ENCODE measurements at regions not wholly inside any gene's neighbourhood (a gene's known extent, or its start where the extent isn't known, plus 50 kb on each side); places are given as distances from the start of the nearest gene placed in this dataset.
"Not testable (repeated sequence)": the region's sequence is repeated elsewhere in the genome, so short reads cannot be mapped to it uniquely, and the experiment has no call there.

DNA sequence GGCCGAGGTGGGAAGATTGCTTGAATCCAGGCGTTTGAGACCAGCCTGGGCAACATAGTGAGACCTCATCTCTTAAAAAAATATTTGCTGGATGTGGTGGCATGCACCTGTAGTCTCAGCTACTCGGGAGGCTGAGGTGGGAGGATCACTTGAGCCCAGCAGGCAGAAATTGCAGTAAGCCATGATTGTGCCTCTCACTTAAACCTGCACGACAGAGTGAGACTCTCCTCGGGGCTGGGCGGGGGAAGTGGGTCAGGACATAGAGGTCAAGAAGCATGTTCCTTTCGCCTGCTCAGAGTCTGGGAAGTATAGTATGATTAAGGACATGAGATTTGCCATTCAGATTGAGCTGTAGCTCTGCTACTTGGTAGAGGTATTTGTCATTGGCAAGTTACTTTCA is 52.3 kb downstream of the SEPTIN7 start:
- H3K4me3 ChIP-seq; DNase-seq; H3K27ac ChIP-seq; H3K27me3 ChIP-seq; ATAC-seq; intact Hi-C loops (cut with DNase I); H3K9me3 ChIP-seq: not testable (repeated sequence)
- H3K36me3 ChIP-seq: peaks cover 0 to 15% (median 0%) of the 10 kb centered on the region in 9 donors
- 86 to 89% methylated on average over 7 of the region's 7 CpGs for WGBS, 2 donors
- H3K4me1 ChIP-seq: peaks cover 0 to 63% (median 22%) of the 10 kb centered on the region in 9 donors

- Histone ChIP-seq H3K9me3 (peaks cover 0 to 8% (median 0%) of the 10 kb centered on the region in 11 donors), H3K4me3 (no peak overlapping the region), H3K36me3 (peaks cover 0 to 11% (median 0%) of the 10 kb centered on the region in 9 donors), H3K27ac (no peak overlapping the region), H3K4me1 (peaks cover 0 to 56% (median 14%) of the 10 kb centered on the region in 9 donors), H3K27me3 (no peaks in the 10 kb centered on the region)
- ATAC-seq (no peak), DNase-seq (no peak)
- 43 to 53% methylated on average over 1 of the region's 1 CpG for WGBS, 2 donors
- TF ChIP-seq CTCF (IDR thresholded peaks at IDR 0.05): no peak
- intact Hi-C loops (cut with DNase I): no loop called here
Measured at GRCh38 chr7:35854311-35854710, 53.5 kb downstream of the SEPTIN7 start.

DNA sequence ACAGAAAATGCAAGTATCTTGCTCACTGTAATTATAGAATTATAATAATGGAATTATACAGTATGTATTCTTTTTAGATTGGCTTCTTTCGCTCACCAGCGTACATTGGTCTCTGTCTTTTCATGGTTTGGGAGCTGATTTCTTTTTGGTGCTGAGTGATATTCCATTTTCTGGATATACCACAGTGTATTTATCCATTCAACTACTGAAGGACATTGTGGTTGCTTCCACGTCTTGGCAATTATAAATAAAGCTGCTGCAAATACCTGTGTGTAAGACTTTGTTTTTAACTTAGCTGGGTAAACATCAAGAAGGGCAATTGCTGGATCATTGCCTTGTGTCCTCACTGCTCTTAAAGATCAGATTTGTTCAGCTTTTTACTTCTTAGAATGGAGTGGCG is 55.3 kb downstream of the SEPTIN7 start:
- intact Hi-C loops (cut with DNase I): no loop called here
- Histone ChIP-seq H3K27me3 (no peaks in the 10 kb centered on the region), H3K9me3 (peaks cover 0 to 8% (median 0%) of the 10 kb centered on the region in 11 donors), H3K4me1 (peaks cover 0 to 41% (median 15%) of the 10 kb centered on the region in 9 donors), H3K27ac (no peak overlapping the region), H3K36me3 (peaks cover 0 to 11% (median 0%) of the 10 kb centered on the region in 9 donors), H3K4me3 (no peak overlapping the region)
- 73 to 74% methylated on average over 4 of the region's 4 CpGs for WGBS, 2 donors
- DNase-seq (no peak), ATAC-seq (no peak)
- no peak for TF ChIP-seq CTCF (IDR thresholded peaks at IDR 0.05)

DNA sequence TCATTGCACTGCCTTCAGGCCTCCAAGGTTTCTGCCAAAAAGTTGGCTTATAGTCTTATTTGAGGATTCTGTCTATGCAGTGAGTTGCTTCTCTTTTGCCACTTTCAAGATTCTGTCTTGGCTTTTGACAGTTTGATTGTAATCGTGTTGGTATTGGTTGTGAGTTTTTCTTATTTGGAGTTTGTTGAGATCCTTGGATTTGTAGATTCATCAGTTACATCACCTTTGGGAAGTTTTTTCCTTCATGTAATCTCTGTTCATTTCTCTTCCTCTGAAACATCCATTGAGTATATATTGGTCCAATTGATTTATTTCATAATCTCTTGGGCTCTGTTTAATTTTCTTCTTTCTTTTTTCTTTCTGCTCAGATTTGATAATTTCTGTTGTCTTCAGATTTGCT is 59.8 kb downstream of the SEPTIN7 start:
- no peak for TF ChIP-seq CTCF (IDR thresholded peaks at IDR 0.05)
- Histone ChIP-seq H3K27ac (no peak overlapping the region), H3K27me3 (no peaks in the 10 kb centered on the region), H3K4me3 (no peak overlapping the region), H3K9me3 (peaks cover 0 to 8% (median 0%) of the 10 kb centered on the region in 11 donors), H3K4me1 (peaks cover 0 to 15% (median 2%) of the 10 kb centered on the region in 9 donors), H3K36me3 (peaks cover 0 to 36% (median 5%) of the 10 kb centered on the region in 9 donors)
- DNase-seq: no peak
- no peak for ATAC-seq
- intact Hi-C loops (cut with DNase I): loop anchor here in 2 of 10 donors (10.0 kb wide), 1 partner anchor 56 kb away; the partner anchor contains the start of gene SEPTIN7 (in 2 of the 2)
- 92 to 100% methylated on average over 1 of the region's 1 CpG for WGBS, 2 donors

DNA sequence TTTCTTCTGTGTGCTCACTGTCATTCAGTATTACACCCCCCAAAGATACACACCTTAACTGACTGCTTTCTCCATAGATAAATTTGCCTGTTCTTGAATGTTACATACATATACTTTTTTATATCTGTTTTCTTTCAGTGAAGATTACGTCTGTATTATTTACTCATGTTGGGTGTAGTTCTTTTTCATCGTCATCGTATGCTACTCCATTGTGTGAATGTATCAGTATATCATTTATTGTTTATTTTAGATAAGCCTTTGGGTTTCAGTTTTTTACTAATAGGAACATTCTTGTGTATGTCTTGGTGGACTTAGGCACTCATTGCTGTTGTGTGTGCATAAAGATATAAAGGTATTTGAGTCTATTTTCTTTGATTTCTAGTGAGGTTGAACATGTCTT is 64.4 kb downstream of the SEPTIN7 start:
- 81 to 85% methylated on average over 3 of the region's 3 CpGs for WGBS, 2 donors
- Histone ChIP-seq H3K36me3 (peaks cover 0 to 57% (median 8%) of the 10 kb centered on the region in 9 donors), H3K27ac (no peak overlapping the region), H3K27me3 (no peaks in the 10 kb centered on the region), H3K4me1 (peaks cover 0 to 30% (median 19%) of the 10 kb centered on the region in 9 donors), H3K9me3 (no peaks in the 10 kb centered on the region), H3K4me3 (no peak overlapping the region)
- intact Hi-C loops (cut with DNase I): loop anchor here in 2 of 10 donors (10.0 kb wide), 1 partner anchor 60 kb away; the partner anchor contains the start of gene SEPTIN7 (in 2 of the 2)
- no peak for TF ChIP-seq CTCF (IDR thresholded peaks at IDR 0.05)
- DNase-seq (no peak), ATAC-seq (no peak)

Data from heart right ventricle (tissue), 16 donors.